GM21528 (cell line): ENCODE measurements at regions not wholly inside any gene's neighbourhood (a gene's known extent, or its start where the extent isn't known, plus 50 kb on each side); places are given as distances from the start of the nearest gene placed in this dataset.

Experiments used
- ATAC-seq: cut with Tn5 transposase; IDR thresholded peaks from one replicate; pipeline ENCODE4 v1.9.1; 2021; ENCODE audit warnings: mild to moderate bottlenecking, moderate library complexity; ENCODE audit not compliant: unreplicated experiment, low FRiP score

GRCh38 chr15:38671675-38672254, 107.2 kb upstream of the RASGRP1 start:
- ATAC-seq, result peak; percentile 56

GRCh38 chr15:38672273-38672672, 107.7 kb upstream of the RASGRP1 start:
- no peak for ATAC-seq

GRCh38 chr15:38672814-38673670, 108.4 kb upstream of the RASGRP1 start:
- ATAC-seq, result no peak

- ATAC-seq, result no peak
Observed at GRCh38 chr15:38674448-38674847, 109.8 kb upstream of the RASGRP1 start.

- ATAC-seq, result no peak
Observed at GRCh38 chr15:38678281-38678680, 113.7 kb upstream of the RASGRP1 start.

GRCh38 chr15:38680775-38681174, 116.2 kb upstream of the RASGRP1 start:
- ATAC-seq, result no peak

GRCh38 chr15:38682363-38682762, 117.7 kb upstream of the RASGRP1 start:
- no peak for ATAC-seq

- no peak for ATAC-seq
Observed at GRCh38 chr15:38682861-38683260, 118.2 kb upstream of the RASGRP1 start.

- peak; percentile 80 for ATAC-seq
Observed at GRCh38 chr15:38683382-38684242, 119.0 kb upstream of the RASGRP1 start.

GRCh38 chr15:38684440-38685010, 119.9 kb upstream of the RASGRP1 start:
- ATAC-seq, result no peak

GRCh38 chr15:38685686-38686339, 121.2 kb upstream of the RASGRP1 start:
- no peak for ATAC-seq

GRCh38 chr15:38687340-38687739, 122.7 kb upstream of the RASGRP1 start:
- no peak for ATAC-seq

- ATAC-seq, result no peak
Observed at GRCh38 chr15:38687775-38688495, 123.3 kb upstream of the RASGRP1 start.

- ATAC-seq, result no peak
Observed at GRCh38 chr15:38688761-38689160, 124.1 kb upstream of the RASGRP1 start.

GRCh38 chr15:38689522-38689921, 124.9 kb upstream of the RASGRP1 start:
- no peak for ATAC-seq

- ATAC-seq, result no peak
Observed at GRCh38 chr15:38690216-38690615, 125.6 kb upstream of the RASGRP1 start.

- peak; percentile 57 for ATAC-seq
Observed at GRCh38 chr15:38690719-38691332, 126.2 kb upstream of the RASGRP1 start.

- ATAC-seq, result no peak
Observed at GRCh38 chr15:38691377-38691776, 126.8 kb upstream of the RASGRP1 start.
